Heart left ventricle (tissue), 13 donors: ENCODE measurements at regions not wholly inside any gene's neighbourhood (a gene's known extent, or its start where the extent isn't known, plus 50 kb on each side); places are given as distances from the start of the nearest gene placed in this dataset.

ENCODE experiments used
- POLR2A ChIP-seq, 2 donors: fragments of 450-650 bp; IDR thresholded peaks; one replicate each; pipeline ENCODE4 v1.6.1; 2017; ENCODE audit warnings: antibody characterized with exemption in 2 of 2, mild to moderate bottlenecking in 2 of 2, moderate library complexity in 2 of 2
- TF ChIP-seq, protein P1 (sequence below), 12 donors: fragments of 200-600 bp; sonication (generic) in 4 of 12; IDR thresholded peaks; one replicate each; pipeline versions ENCODE4 v1.5.0 to v1.8.0; 2018 to 2022; ENCODE audit warnings: antibody characterized with exemption in 12 of 12, mild to moderate bottlenecking in 5 of 12
- donor health status: ischemic (EF 13 %, LVEDD 7.1; RV severe dilation, severe dysfunction).
- donor health status: DM: no; HTN: yes; CAD: no.
- donor health status: DM: no; HTN: no; CAD: no.
- donor health status: ischemic (EF 25% LVEDD 6.9; RV normal size, moderate dysfunction).
- donor health status: ischemic (EF 25% LVEDD 5.7; RV mildly dilated, moderate dysfunction).
- donor health status: ischemic (EF 35%, LVEDD 5.7; RV mildly dilated, moderate dysfunction).
- donor health status: nonischemic (EF 11% LVEDD 7.7; RV severe dilation, severe dysfunction).
- donor health status: DM: yes; HTN: yes; CAD: no.
- donor health status: PGD.
- donor health status: ischemic (EF 29% LVEDD 5.4; RV normal size, mild dysfunction).
- donor health status: nonischemic (EF 23%, LVEDD 6.1; RV moderate dilation, normal function).

DNA sequence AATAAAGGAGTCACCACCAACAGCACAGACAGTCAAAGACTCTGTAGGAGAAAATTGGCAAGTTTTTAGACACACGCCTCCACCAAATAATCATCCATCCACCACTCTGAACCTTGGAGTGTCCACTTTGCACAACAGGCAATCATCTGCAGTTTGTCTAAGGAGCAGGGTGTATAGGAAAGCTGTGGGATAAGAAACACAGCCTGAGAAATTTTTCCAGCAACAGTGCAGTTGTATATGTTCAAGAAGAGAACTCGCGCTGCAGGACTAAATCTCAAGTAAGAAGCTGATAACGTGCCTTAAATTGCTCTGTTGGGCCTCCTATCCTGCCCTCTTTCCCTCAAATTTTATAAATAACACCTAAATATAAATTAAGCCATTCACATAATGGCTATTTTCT is 136.7 kb upstream of the PPARGC1A start:
- TF ChIP-seq, protein P1, sequence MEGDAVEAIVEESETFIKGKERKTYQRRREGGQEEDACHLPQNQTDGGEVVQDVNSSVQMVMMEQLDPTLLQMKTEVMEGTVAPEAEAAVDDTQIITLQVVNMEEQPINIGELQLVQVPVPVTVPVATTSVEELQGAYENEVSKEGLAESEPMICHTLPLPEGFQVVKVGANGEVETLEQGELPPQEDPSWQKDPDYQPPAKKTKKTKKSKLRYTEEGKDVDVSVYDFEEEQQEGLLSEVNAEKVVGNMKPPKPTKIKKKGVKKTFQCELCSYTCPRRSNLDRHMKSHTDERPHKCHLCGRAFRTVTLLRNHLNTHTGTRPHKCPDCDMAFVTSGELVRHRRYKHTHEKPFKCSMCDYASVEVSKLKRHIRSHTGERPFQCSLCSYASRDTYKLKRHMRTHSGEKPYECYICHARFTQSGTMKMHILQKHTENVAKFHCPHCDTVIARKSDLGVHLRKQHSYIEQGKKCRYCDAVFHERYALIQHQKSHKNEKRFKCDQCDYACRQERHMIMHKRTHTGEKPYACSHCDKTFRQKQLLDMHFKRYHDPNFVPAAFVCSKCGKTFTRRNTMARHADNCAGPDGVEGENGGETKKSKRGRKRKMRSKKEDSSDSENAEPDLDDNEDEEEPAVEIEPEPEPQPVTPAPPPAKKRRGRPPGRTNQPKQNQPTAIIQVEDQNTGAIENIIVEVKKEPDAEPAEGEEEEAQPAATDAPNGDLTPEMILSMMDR (IDR thresholded peaks at IDR 0.05), result no peak
- TF ChIP-seq POLR2A (IDR thresholded peaks at IDR 0.05), result no peak
